DMS114 treated with DMSO at 0.1 percent for 48 hours (cell line): ENCODE measurements at regions not wholly inside any gene's neighbourhood (a gene's known extent, or its start where the extent isn't known, plus 50 kb on each side); places are given as distances from the start of the nearest gene placed in this dataset.

Source experiments
- DNase-seq: peaks from one replicate; lab custom pipeline; 2025; ENCODE audit not compliant: unreplicated experiment; lab: John Stamatoyannopoulos, UW

GRCh38 chr3:26345613-26346012, 277.0 kb upstream of the LRRC3B start:
- DNase-seq: no peak

- DNase-seq: no peak
These were observed 276.1 kb upstream of the LRRC3B start for GRCh38 chr3:26346497-26346896.

- no peak for DNase-seq
These were observed 275.4 kb upstream of the LRRC3B start for GRCh38 chr3:26347150-26347549.

- DNase-seq: no peak
These were observed 271.7 kb upstream of the LRRC3B start for GRCh38 chr3:26350853-26351252.

- DNase-seq: no peak
These were observed 269.5 kb upstream of the LRRC3B start for GRCh38 chr3:26353097-26353496.

GRCh38 chr3:26358405-26358804, 264.2 kb upstream of the LRRC3B start:
- DNase-seq: no peak

GRCh38 chr3:26365706-26366105, 256.9 kb upstream of the LRRC3B start:
- no peak for DNase-seq

- DNase-seq: no peak
These were observed 254.3 kb upstream of the LRRC3B start for GRCh38 chr3:26368312-26368711.

- DNase-seq: no peak
These were observed 253.4 kb upstream of the LRRC3B start for GRCh38 chr3:26369133-26369532.

GRCh38 chr3:26375843-26376530, 246.6 kb upstream of the LRRC3B start:
- DNase-seq: no peak

- no peak for DNase-seq
These were observed 241.2 kb upstream of the LRRC3B start for GRCh38 chr3:26381411-26381810.

GRCh38 chr3:26406636-26407035, 215.9 kb upstream of the LRRC3B start:
- no peak for DNase-seq

- DNase-seq: no peak
These were observed 204.0 kb upstream of the LRRC3B start for GRCh38 chr3:26418553-26418952.

- DNase-seq: no peak
These were observed 200.2 kb upstream of the LRRC3B start for GRCh38 chr3:26422415-26422814.

- no peak for DNase-seq
These were observed 197.5 kb upstream of the LRRC3B start for GRCh38 chr3:26425076-26425475.

GRCh38 chr3:26428992-26429391, 193.6 kb upstream of the LRRC3B start:
- DNase-seq: no peak

- no peak for DNase-seq
These were observed 184.9 kb upstream of the LRRC3B start for GRCh38 chr3:26437678-26438077.

GRCh38 chr3:26438325-26438940, 184.1 kb upstream of the LRRC3B start:
- no peak for DNase-seq

- DNase-seq: no peak
These were observed 183.3 kb upstream of the LRRC3B start for GRCh38 chr3:26438981-26439884.

GRCh38 chr3:26449996-26450395, 172.6 kb upstream of the LRRC3B start:
- DNase-seq: no peak

GRCh38 chr3:26452363-26452762, 170.2 kb upstream of the LRRC3B start:
- no peak for DNase-seq

- no peak for DNase-seq
These were observed 161.6 kb upstream of the LRRC3B start for GRCh38 chr3:26460985-26461384.
